HCT116 (cell line): ENCODE measurements at regions not wholly inside any gene's neighbourhood (a gene's known extent, or its start where the extent isn't known, plus 50 kb on each side); places are given as distances from the start of the nearest gene placed in this dataset.

Source experiments
- EZH2 ChIP-seq: fragments of 200-600 bp; sonication (generic); IDR thresholded peaks from 2 replicates; pipeline ENCODE4 v1.6.1; 2017; ENCODE audit warnings: antibody characterized with exemption, mixed run types
- EZH2phosphoT487 ChIP-seq: fragments of 200-600 bp; IDR thresholded peaks from 2 replicates; pipeline ENCODE4 v1.6.1; 2018; ENCODE audit warnings: antibody characterized with exemption, borderline replicate concordance
- POLR2A ChIP-seq: IDR thresholded peaks from 2 replicates; pipeline ENCODE4 v1.7.0; 2011; ENCODE audit warnings: borderline replicate concordance; ENCODE audit not compliant: insufficient read depth, insufficient read length; ENCODE audit errors: extremely low read depth
- POLR2AphosphoS5 ChIP-seq: IDR thresholded peaks from 2 replicates; pipeline ENCODE4 v1.6.1; 2011; ENCODE audit warnings: mild to moderate bottlenecking, low read depth, low read length, moderate library complexity
- TF ChIP-seq, protein P1 (sequence below), 3 experiments: fragments of 200-600 bp in 1 of 3; sonication (generic) in 1 of 3; IDR thresholded peaks in 2 of 3; conservative IDR thresholded peaks in 1 of 3; 2 replicates each; pipeline ENCODE4 v1.5.1; 2012 to 2017; ENCODE audit warnings: low read depth in 2 of 3, low read length in 2 of 3, antibody characterized with exemption in 1 of 3, borderline replicate concordance in 1 of 3, control low read depth in 1 of 3, mild to moderate bottlenecking in 1 of 3, mixed read lengths in 1 of 3, mixed run types in 1 of 3, moderate library complexity in 1 of 3; ENCODE audit not compliant: insufficient read depth in 1 of 3

GRCh38 chr17:5705876-5706576, 121.7 kb upstream of the NLRP1 start:
- TF ChIP-seq POLR2AphosphoS5 (no peak), EZH2phosphoT487 (no peak), POLR2A (no peak), EZH2 (no peak)
- TF ChIP-seq, protein P1, sequence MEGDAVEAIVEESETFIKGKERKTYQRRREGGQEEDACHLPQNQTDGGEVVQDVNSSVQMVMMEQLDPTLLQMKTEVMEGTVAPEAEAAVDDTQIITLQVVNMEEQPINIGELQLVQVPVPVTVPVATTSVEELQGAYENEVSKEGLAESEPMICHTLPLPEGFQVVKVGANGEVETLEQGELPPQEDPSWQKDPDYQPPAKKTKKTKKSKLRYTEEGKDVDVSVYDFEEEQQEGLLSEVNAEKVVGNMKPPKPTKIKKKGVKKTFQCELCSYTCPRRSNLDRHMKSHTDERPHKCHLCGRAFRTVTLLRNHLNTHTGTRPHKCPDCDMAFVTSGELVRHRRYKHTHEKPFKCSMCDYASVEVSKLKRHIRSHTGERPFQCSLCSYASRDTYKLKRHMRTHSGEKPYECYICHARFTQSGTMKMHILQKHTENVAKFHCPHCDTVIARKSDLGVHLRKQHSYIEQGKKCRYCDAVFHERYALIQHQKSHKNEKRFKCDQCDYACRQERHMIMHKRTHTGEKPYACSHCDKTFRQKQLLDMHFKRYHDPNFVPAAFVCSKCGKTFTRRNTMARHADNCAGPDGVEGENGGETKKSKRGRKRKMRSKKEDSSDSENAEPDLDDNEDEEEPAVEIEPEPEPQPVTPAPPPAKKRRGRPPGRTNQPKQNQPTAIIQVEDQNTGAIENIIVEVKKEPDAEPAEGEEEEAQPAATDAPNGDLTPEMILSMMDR (IDR thresholded peaks at IDR 0.05 in 2 of 3, conservative IDR thresholded peaks at IDR 0.05 in 1 of 3; ENCODE audit: borderline replicate concordance in 1 of 3, insufficient read depth in 1 of 3, low read depth in 2 of 3, low read length in 2 of 3): no peak
